HG02623 (cell line): ENCODE measurements at regions not wholly inside any gene's neighbourhood (a gene's known extent, or its start where the extent isn't known, plus 50 kb on each side); places are given as distances from the start of the nearest gene placed in this dataset.
"Not testable (repeated sequence)": the region's sequence is repeated elsewhere in the genome, so short reads cannot be mapped to it uniquely, and the experiment has no call there.

ENCODE experiments used
- ATAC-seq: cut with Tn5 transposase; IDR thresholded peaks from one replicate; pipeline ENCODE4 v1.9.1; 2021; ENCODE audit warnings: moderate library complexity; ENCODE audit not compliant: unreplicated experiment

- no peak for ATAC-seq
Measured at GRCh38 chr13:107827840-107828549, 387.3 kb downstream of the LIG4 start.

GRCh38 chr13:107824635-107825034 lies 390.7 kb downstream of the LIG4 start:
- no peak for ATAC-seq

GRCh38 chr13:107822006-107822405 lies 393.3 kb downstream of the LIG4 start:
- no peak for ATAC-seq

- ATAC-seq: no peak
Measured at GRCh38 chr13:107821492-107821891, 393.8 kb downstream of the LIG4 start.

- no peak for ATAC-seq
Measured at GRCh38 chr13:107819071-107819470, 396.3 kb downstream of the LIG4 start.

- no peak for ATAC-seq
Measured at GRCh38 chr13:107817647-107818287, 397.6 kb downstream of the LIG4 start.

GRCh38 chr13:107812014-107812412 lies 403.3 kb downstream of the LIG4 start:
- no peak for ATAC-seq

- ATAC-seq: no peak
Measured at GRCh38 chr13:107811233-107812013, 403.9 kb downstream of the LIG4 start.

- ATAC-seq: no peak
Measured at GRCh38 chr13:107809125-107809524, 406.2 kb downstream of the LIG4 start.

GRCh38 chr13:107808389-107808788 lies 406.9 kb downstream of the LIG4 start:
- ATAC-seq: no peak

- ATAC-seq: no peak
Measured at GRCh38 chr13:107807306-107808073, 407.8 kb downstream of the LIG4 start.

GRCh38 chr13:107806726-107807125 lies 408.6 kb downstream of the LIG4 start:
- no peak for ATAC-seq

- no peak for ATAC-seq
Measured at GRCh38 chr13:107803822-107804495, 411.4 kb downstream of the LIG4 start.

- no peak for ATAC-seq
Measured at GRCh38 chr13:107801621-107802020, 413.7 kb downstream of the LIG4 start.

GRCh38 chr13:107799001-107799400 lies 416.3 kb downstream of the LIG4 start:
- no peak for ATAC-seq

GRCh38 chr13:107790397-107790796 lies 424.9 kb downstream of the LIG4 start:
- ATAC-seq: no peak

GRCh38 chr13:107788464-107789165 lies 426.7 kb downstream of the LIG4 start:
- no peak for ATAC-seq

GRCh38 chr13:107782646-107783045 lies 432.7 kb downstream of the LIG4 start:
- ATAC-seq: not testable (repeated sequence)

GRCh38 chr13:107778094-107778493 lies 437.2 kb downstream of the LIG4 start:
- ATAC-seq: no peak

- no peak for ATAC-seq
Measured at GRCh38 chr13:107770541-107770940, 444.8 kb downstream of the LIG4 start.
